GM23338 (cell line): ENCODE measurements at regions not wholly inside any gene's neighbourhood (a gene's known extent, or its start where the extent isn't known, plus 50 kb on each side); places are given as distances from the start of the nearest gene placed in this dataset.

Source experiments
- EZH2 ChIP-seq: fragments of 200-600 bp; sonication (generic); IDR thresholded peaks from one replicate; pipeline ENCODE4 v1.8.0; 2017; ENCODE audit warnings: antibody characterized with exemption, mild to moderate bottlenecking, low read depth; ENCODE audit not compliant: unreplicated experiment
- TF ChIP-seq, protein P1 (sequence below): fragments of 250-450 bp; sonication (Bioruptor Pico); IDR thresholded peaks from 2 replicates; pipeline ENCODE4 v1.5.0; 2020; ENCODE audit warnings: mild to moderate bottlenecking, moderate library complexity
- TF ChIP-seq, protein P2 (sequence below), 2 experiments: fragments of 200-600 bp in 1 of 2; sonication (generic) in 1 of 2; conservative IDR thresholded peaks; 2 replicates each; pipeline versions ENCODE4 v1.5.1 to v1.6.1; 2016 to 2017; ENCODE audit warnings: antibody characterized with exemption in 2 of 2, low read depth in 2 of 2, mild to moderate bottlenecking in 2 of 2, moderate library complexity in 1 of 2

DNA sequence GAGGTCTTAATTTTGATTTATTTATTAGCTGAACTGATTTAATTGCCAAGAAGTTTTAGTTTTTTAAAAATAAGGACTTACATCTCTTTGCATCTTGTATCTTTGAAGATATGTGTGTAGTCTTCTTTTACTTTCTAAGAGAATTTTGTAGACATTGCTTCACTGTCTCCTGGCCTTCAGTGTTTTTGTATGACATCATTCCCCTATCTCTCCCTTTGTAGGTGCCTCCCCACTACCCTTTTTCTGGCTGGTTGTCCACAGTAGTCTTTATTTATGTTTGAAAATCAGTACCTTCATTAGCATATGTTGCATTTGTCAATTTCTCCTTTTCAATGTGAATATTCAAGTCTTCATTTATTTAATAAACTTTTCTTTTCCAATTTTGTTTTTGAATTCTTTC lies 64.1 kb upstream of the RAB18 start:
- TF ChIP-seq, protein P1, sequence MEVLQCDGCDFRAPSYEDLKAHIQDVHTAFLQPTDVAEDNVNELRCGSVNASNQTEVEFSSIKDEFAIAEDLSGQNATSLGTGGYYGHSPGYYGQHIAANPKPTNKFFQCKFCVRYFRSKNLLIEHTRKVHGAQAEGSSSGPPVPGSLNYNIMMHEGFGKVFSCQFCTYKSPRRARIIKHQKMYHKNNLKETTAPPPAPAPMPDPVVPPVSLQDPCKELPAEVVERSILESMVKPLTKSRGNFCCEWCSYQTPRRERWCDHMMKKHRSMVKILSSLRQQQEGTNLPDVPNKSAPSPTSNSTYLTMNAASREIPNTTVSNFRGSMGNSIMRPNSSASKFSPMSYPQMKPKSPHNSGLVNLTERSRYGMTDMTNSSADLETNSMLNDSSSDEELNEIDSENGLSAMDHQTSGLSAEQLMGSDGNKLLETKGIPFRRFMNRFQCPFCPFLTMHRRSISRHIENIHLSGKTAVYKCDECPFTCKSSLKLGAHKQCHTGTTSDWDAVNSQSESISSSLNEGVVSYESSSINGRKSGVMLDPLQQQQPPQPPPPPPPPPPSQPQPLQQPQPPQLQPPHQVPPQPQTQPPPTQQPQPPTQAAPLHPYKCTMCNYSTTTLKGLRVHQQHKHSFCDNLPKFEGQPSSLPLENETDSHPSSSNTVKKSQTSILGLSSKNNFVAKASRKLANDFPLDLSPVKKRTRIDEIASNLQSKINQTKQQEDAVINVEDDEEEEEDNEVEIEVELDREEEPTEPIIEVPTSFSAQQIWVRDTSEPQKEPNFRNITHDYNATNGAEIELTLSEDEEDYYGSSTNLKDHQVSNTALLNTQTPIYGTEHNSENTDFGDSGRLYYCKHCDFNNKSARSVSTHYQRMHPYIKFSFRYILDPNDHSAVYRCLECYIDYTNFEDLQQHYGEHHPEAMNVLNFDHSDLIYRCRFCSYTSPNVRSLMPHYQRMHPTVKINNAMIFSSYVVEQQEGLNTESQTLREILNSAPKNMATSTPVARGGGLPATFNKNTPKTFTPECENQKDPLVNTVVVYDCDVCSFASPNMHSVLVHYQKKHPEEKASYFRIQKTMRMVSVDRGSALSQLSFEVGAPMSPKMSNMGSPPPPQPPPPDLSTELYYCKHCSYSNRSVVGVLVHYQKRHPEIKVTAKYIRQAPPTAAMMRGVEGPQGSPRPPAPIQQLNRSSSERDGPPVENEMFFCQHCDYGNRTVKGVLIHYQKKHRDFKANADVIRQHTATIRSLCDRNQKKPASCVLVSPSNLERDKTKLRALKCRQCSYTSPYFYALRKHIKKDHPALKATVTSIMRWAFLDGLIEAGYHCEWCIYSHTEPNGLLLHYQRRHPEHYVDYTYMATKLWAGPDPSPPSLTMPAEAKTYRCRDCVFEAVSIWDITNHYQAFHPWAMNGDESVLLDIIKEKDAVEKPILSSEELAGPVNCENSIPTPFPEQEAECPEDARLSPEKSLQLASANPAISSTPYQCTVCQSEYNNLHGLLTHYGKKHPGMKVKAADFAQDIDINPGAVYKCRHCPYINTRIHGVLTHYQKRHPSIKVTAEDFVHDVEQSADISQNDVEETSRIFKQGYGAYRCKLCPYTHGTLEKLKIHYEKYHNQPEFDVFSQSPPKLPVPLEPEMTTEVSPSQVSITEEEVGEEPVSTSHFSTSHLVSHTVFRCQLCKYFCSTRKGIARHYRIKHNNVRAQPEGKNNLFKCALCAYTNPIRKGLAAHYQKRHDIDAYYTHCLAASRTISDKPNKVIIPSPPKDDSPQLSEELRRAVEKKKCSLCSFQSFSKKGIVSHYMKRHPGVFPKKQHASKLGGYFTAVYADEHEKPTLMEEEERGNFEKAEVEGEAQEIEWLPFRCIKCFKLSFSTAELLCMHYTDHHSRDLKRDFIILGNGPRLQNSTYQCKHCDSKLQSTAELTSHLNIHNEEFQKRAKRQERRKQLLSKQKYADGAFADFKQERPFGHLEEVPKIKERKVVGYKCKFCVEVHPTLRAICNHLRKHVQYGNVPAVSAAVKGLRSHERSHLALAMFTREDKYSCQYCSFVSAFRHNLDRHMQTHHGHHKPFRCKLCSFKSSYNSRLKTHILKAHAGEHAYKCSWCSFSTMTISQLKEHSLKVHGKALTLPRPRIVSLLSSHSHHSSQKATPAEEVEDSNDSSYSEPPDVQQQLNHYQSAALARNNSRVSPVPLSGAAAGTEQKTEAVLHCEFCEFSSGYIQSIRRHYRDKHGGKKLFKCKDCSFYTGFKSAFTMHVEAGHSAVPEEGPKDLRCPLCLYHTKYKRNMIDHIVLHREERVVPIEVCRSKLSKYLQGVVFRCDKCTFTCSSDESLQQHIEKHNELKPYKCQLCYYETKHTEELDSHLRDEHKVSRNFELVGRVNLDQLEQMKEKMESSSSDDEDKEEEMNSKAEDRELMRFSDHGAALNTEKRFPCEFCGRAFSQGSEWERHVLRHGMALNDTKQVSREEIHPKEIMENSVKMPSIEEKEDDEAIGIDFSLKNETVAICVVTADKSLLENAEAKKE (CRISPR knock-in tag), result no peak
- TF ChIP-seq EZH2, result no peak
- TF ChIP-seq, protein P2, sequence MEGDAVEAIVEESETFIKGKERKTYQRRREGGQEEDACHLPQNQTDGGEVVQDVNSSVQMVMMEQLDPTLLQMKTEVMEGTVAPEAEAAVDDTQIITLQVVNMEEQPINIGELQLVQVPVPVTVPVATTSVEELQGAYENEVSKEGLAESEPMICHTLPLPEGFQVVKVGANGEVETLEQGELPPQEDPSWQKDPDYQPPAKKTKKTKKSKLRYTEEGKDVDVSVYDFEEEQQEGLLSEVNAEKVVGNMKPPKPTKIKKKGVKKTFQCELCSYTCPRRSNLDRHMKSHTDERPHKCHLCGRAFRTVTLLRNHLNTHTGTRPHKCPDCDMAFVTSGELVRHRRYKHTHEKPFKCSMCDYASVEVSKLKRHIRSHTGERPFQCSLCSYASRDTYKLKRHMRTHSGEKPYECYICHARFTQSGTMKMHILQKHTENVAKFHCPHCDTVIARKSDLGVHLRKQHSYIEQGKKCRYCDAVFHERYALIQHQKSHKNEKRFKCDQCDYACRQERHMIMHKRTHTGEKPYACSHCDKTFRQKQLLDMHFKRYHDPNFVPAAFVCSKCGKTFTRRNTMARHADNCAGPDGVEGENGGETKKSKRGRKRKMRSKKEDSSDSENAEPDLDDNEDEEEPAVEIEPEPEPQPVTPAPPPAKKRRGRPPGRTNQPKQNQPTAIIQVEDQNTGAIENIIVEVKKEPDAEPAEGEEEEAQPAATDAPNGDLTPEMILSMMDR (conservative IDR thresholded peaks at IDR 0.05; ENCODE audit: low read depth in 2 of 2), result no peak
